Adrenal gland (tissue), 9 donors: ENCODE measurements at regions not wholly inside any gene's neighbourhood (a gene's known extent, or its start where the extent isn't known, plus 50 kb on each side); places are given as distances from the start of the nearest gene placed in this dataset.

Source experiments
- DNase-seq, 7 donors: peaks; one replicate each; pipeline ENCODE4 v3.0.0-alpha.2; 2019 to 2020
- H3K27ac ChIP-seq, 5 donors: fragments of 200-600 bp; sonication (generic) in 4 of 5; 1 replicate in 3 of 5; 2 replicates in 2 of 5; pipeline versions ENCODE4 v1.5.1 to v1.8.0; 2016 to 2020; ENCODE audit warnings: mild to moderate bottlenecking in 1 of 5
- H3K27me3 ChIP-seq: fragments of 200-600 bp; 2 replicates; pipeline ENCODE4 v1.8.0; 2021
- H3K36me3 ChIP-seq, 2 donors: fragments of 200-600 bp; replicated peaks in 1 of 2; 1 replicate in 1 of 2; 2 replicates in 1 of 2; pipeline versions ENCODE4 v1.5.1 to v1.8.0; 2018 to 2022
- H3K4me1 ChIP-seq, 2 donors: fragments of 200-600 bp; replicated peaks in 1 of 2; 1 replicate in 1 of 2; 2 replicates in 1 of 2; pipeline versions ENCODE4 v1.5.1 to v1.8.0; 2018 to 2021
- H3K4me3 ChIP-seq, 4 donors: fragments of 200-600 bp; sonication (generic) in 3 of 4; one replicate each; pipeline ENCODE4 v1.5.1; 2016 to 2018
- H3K9me3 ChIP-seq, 3 donors: fragments of 200-600 bp; sonication (generic) in 1 of 3; replicated peaks in 1 of 3; 1 replicate in 2 of 3; 2 replicates in 1 of 3; pipeline versions ENCODE4 v1.5.1 to v1.8.0; 2016 to 2021
- CTCF ChIP-seq, 6 experiments: fragments of 450-650 bp in 4 of 6; fragments of 200-600 bp in 2 of 6; sonication (generic) in 1 of 6; IDR thresholded peaks; 1 replicate in 5 of 6; 2 replicates in 1 of 6; pipeline versions ENCODE4 v1.5.1 to v1.8.0; 2016 to 2021; ENCODE audit warnings: antibody characterized with exemption in 6 of 6, mild to moderate bottlenecking in 2 of 6, moderate library complexity in 1 of 6
- POLR2A ChIP-seq, 2 donors: fragments of 450-650 bp; IDR thresholded peaks; one replicate each; pipeline ENCODE4 v1.6.1; 2017; ENCODE audit warnings: antibody characterized with exemption in 2 of 2, mild to moderate bottlenecking in 2 of 2, moderate library complexity in 1 of 2
- WGBS, 4 donors: extraction: QIAGEN DNeasy Blood & Tissue Kit in 2 of 4; methylation state at CpG; one replicate each; pipeline versions ENCODE4 v1.1.5 to v1.1.7; 2013 to 2017; 5-methylcytosine and 5-hydroxymethylcytosine counted together
- intact Hi-C, 2 donors: fragments of 100-400 bp; cut with DNase I; formaldehyde crosslinking; loops; one replicate each; pipeline versions ENCODE4 v1.14.1 to v1.15.0; 2022 to 2023
- donor health status: healthy with polysubstance abuse.
- donor health status: Bipolar disorder and iron deficiency.
- donor health status: DM: yes; HTN: yes; CAD: no.
- donor health status: DM: no; HTN: no; CAD: no.
- donor health status: DM: no; HTN: no; CAD: no.

GRCh38 chr2:59427980-59428379 lies 1125.5 kb downstream of the BCL11A start:
- WGBS, 4 donors = 70 to 87% (median 75%) methylated on average over 1 of the region's 1 CpG
- no peaks in the 10 kb centered on the region for H3K27me3 ChIP-seq
- no peaks in the 10 kb centered on the region for H3K4me1 ChIP-seq
- DNase-seq = no peak
- H3K9me3 ChIP-seq = no peaks in the 10 kb centered on the region
- H3K27ac ChIP-seq = no peak overlapping the region
- no peak overlapping the region for H3K4me3 ChIP-seq
- no peaks in the 10 kb centered on the region for H3K36me3 ChIP-seq
- intact Hi-C loops = no loop called here
- TF ChIP-seq POLR2A (IDR thresholded peaks at IDR 0.05) (no peak), CTCF (IDR thresholded peaks at IDR 0.05) (no peak)

GRCh38 chr2:59425247-59425646 lies 1128.2 kb downstream of the BCL11A start:
- H3K27ac ChIP-seq = no peak overlapping the region
- no peak for TF ChIP-seq CTCF (IDR thresholded peaks at IDR 0.05)
- no peak for TF ChIP-seq POLR2A (IDR thresholded peaks at IDR 0.05)
- no peaks in the 10 kb centered on the region for H3K36me3 ChIP-seq
- intact Hi-C loops = no loop called here
- no peaks in the 10 kb centered on the region for H3K27me3 ChIP-seq
- whole genome bisulfite sequencing, 4 donors = 43 to 62% (median 56%) methylated on average over 3 of the region's 3 CpGs
- no peaks in the 10 kb centered on the region for H3K9me3 ChIP-seq
- DNase-seq = peak in 1 of 7 donors; percentile 2
- no peaks in the 10 kb centered on the region for H3K4me1 ChIP-seq
- H3K4me3 ChIP-seq = no peak overlapping the region

DNA sequence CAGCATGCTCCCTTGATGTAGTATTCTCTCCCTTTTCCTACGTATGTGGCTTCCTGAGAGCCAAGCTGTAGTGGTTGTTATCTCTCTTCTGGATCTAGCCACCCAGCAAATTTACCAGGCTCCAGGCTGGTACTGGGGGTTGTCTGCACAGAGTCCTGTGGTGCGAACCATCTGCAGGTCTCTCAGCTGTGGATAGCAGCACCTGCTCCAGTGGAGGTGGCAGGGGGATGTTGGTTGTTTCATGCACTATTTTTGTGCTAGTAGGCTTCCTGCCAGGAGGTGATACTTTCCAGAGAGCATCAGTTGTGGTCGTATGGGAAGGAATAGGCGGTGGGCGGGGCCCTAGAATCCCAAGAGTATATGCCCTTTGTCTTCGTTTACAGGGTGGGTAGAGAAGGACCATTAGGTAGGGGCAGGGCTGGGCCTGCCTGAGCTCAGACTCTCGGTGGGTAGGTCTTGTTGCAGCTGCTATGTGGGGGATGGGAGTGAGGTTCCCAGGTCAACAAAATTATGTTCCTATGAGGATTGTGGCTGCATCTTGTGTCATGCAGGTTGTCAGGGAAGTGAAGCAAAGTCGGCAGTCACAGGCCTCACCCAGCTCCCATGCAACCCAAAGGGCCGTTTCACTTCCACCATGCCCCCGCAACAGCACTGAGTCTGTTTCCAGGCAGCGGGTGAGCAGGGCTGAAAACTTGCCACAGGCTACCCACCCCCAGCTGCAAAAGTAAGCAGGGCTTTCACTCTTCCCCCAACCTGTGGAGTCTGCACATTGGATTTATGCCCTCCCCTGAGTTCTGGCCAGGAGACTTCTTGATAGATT lies 1139.5 kb downstream of the BCL11A start:
- TF ChIP-seq CTCF (IDR thresholded peaks at IDR 0.05) (no peak), POLR2A (IDR thresholded peaks at IDR 0.05) (no peak)
- no peak overlapping the region for H3K4me3 ChIP-seq
- no peaks in the 10 kb centered on the region for H3K36me3 ChIP-seq
- 74 to 87% (median 78%) methylated on average over 10 to 11 of the region's 11 CpGs for WGBS, 4 donors
- no peaks in the 10 kb centered on the region for H3K27me3 ChIP-seq
- H3K4me1 ChIP-seq = no peaks in the 10 kb centered on the region
- no peaks in the 10 kb centered on the region for H3K9me3 ChIP-seq
- H3K27ac ChIP-seq = no peak overlapping the region
- DNase-seq = no peak
- intact Hi-C loops = no loop called here

DNA sequence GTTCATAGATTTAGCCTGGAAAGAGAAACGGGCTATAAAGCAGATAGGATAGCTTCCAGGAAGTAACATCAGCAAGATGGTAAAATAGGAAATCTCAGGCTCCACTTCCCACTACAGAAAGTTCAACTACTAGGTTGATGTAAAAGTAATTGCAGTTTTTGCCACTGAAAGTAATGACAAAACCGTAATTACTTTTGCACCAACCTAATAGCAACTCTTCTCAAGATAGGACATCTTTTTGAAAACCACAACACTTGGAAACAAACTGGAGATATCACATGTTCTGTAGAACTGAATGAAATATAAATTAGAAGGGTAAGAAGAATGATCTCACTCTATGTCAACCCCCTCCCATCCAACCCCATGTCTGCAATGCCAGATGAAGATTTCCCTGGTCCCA lies 1154.3 kb downstream of the BCL11A start:
- Histone ChIP-seq H3K4me3 (no peak overlapping the region), H3K27ac (no peak overlapping the region), H3K36me3 (no peaks in the 10 kb centered on the region), H3K4me1 (no peaks in the 10 kb centered on the region), H3K27me3 (no peaks in the 10 kb centered on the region), H3K9me3 (no peaks in the 10 kb centered on the region)
- no peak for DNase-seq
- TF ChIP-seq POLR2A (IDR thresholded peaks at IDR 0.05) (no peak), CTCF (IDR thresholded peaks at IDR 0.05) (no peak)
- 83 to 98% (median 89%) methylated on average over 2 of the region's 2 CpGs for WGBS, 4 donors
- intact Hi-C loops = no loop called here
